ENCODE measurements at regions not wholly inside any gene's neighbourhood (a gene's known extent, or its start where the extent isn't known, plus 50 kb on each side); places are given as distances from the start of the nearest gene placed in this dataset.

DNA sequence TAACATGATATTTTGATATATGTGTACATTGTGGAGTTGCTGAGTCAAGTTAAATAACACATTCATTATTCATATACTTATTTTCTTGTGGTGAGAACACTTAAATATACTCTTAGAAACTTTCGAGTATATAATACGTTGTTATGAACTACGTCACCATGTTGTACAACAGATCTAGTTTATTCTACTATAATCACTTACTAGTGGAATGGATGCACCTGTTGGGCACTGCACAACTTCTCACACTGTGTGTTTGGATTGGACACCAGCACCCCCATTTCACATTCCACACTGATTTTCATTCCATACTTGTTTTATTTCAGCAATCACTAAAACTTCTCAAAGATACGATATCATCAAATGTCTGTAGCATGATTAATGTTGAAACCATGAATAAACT lies 407.3 kb downstream of the RPS24 start:
- no peak for TF ChIP-seq FOXM1 (IDR thresholded peaks at IDR 0.05; ENCODE audit: borderline replicate concordance, low read depth)

DNA sequence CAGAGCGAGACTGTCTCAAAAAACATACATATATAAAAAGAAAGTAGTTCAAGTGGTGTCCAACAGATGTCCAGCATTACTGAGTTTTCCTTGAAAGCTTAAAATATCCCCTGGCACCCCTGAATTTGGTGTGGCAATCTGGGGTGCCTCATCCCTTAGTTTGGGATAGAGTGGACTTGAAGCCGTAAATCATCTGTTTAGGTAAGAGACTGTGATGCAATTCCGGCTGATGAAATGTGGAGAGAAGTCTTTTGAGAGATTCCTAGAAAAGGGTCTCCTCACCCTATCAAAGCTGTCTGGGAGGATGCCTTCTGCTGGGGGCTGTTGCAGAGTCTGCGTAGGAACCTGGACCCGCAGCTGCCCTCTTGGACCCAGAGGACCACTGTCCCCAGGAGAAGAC lies 408.0 kb downstream of the RPS24 start:
- TF ChIP-seq YY1 (IDR thresholded peaks at IDR 0.05; ENCODE audit: low read depth) = no peak
- peak; percentile 33; the same call in 1 of the 2 replicates for TF ChIP-seq CEBPB (IDR thresholded peaks at IDR 0.05)

DNA sequence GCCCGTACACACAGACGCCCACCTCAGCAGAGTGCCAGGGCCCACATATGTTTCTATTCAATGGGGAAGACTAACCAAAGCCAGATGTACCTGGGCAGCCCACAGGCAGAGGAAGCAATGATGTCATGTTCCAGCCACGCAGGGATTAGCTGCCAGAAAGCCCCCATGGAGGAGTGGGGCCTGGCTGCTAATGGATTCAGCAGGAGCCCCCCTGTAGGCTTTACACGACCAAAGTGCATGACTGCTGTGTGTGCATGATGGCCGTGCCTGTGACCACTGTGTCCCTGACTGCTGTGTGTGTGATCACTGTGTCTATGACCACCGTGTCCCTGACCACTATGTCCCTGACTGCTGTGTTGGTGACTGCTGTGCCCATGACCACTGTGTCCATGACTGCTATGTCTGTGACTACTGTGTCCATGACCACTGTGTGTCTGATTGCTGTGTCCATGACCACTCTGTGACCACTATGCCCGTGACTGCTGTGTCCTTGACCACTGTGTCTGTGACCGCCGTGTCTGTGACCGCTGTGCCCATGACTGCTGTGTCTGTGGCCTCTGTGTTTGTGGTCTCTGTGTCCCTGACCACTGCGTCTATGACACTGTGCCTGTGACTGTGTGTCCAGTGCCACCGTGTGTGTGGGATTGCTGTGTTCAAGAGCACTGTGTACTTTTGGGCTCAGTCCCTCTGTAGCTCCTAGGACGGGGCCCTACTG lies 409.3 kb downstream of the RPS24 start:
- TF ChIP-seq TAF1 (IDR thresholded peaks at IDR 0.05; ENCODE audit: low read depth) (no peak), CREB1 (IDR thresholded peaks at IDR 0.05; ENCODE audit: low read depth) (no peak)

DNA sequence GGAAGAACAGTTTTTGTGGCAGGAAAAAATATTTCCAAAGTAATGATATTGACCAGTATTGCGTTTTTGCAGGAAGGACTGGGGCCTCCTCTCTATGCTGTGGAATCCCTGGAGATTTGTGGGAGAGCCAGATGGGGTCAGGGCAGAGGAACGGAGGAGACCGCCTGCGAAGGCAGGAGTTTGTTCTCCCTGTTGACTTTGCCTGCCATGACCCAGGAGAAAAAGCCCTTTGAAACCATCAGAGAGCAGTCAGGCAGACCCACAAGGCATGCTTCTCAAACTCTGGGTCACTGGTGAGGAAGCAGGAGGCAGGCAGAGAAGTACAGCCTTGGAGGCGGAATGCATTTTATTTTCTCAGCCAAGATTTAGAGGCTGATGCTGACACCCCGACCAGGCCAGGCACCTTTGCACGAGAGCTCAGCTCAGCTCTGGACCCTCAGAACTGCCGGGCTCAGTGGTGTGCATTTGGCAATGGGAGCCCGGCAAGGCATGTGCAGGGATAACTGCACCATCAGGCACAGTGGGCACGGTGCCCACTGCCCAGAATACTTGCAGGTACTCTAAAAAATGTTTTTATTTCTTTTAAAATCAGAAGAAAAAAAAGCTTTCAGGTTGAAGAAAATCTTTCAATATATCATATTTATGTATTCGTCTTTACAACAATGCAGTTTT lies 410.4 kb downstream of the RPS24 start:
- no peak for TF ChIP-seq TAF1 (IDR thresholded peaks at IDR 0.05; ENCODE audit: low read depth)
- TF ChIP-seq, protein P1, sequence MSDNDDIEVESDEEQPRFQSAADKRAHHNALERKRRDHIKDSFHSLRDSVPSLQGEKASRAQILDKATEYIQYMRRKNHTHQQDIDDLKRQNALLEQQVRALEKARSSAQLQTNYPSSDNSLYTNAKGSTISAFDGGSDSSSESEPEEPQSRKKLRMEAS (IDR thresholded peaks at IDR 0.05) = no peak
- TF ChIP-seq RAD21 (IDR thresholded peaks at IDR 0.05; ENCODE audit: low read depth) = no peak
- no peak for TF ChIP-seq YY1 (IDR thresholded peaks at IDR 0.05; ENCODE audit: low read depth)
- TF ChIP-seq EGR1 (IDR thresholded peaks at IDR 0.05) = no peak
- no peak for TF ChIP-seq TCF12 (IDR thresholded peaks at IDR 0.05; ENCODE audit: low read depth)
- TF ChIP-seq CEBPB (IDR thresholded peaks at IDR 0.05) = no peak
- TF ChIP-seq TEAD4 (IDR thresholded peaks at IDR 0.05) = no peak
- TF ChIP-seq NFIC (IDR thresholded peaks at IDR 0.05) = no peak
- TF ChIP-seq, protein P2, sequence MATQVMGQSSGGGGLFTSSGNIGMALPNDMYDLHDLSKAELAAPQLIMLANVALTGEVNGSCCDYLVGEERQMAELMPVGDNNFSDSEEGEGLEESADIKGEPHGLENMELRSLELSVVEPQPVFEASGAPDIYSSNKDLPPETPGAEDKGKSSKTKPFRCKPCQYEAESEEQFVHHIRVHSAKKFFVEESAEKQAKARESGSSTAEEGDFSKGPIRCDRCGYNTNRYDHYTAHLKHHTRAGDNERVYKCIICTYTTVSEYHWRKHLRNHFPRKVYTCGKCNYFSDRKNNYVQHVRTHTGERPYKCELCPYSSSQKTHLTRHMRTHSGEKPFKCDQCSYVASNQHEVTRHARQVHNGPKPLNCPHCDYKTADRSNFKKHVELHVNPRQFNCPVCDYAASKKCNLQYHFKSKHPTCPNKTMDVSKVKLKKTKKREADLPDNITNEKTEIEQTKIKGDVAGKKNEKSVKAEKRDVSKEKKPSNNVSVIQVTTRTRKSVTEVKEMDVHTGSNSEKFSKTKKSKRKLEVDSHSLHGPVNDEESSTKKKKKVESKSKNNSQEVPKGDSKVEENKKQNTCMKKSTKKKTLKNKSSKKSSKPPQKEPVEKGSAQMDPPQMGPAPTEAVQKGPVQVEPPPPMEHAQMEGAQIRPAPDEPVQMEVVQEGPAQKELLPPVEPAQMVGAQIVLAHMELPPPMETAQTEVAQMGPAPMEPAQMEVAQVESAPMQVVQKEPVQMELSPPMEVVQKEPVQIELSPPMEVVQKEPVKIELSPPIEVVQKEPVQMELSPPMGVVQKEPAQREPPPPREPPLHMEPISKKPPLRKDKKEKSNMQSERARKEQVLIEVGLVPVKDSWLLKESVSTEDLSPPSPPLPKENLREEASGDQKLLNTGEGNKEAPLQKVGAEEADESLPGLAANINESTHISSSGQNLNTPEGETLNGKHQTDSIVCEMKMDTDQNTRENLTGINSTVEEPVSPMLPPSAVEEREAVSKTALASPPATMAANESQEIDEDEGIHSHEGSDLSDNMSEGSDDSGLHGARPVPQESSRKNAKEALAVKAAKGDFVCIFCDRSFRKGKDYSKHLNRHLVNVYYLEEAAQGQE (IDR thresholded peaks at IDR 0.05; ENCODE audit: low read depth) = no peak
- no peak for TF ChIP-seq CREB1 (IDR thresholded peaks at IDR 0.05; ENCODE audit: low read depth)
- TF ChIP-seq, protein P3, sequence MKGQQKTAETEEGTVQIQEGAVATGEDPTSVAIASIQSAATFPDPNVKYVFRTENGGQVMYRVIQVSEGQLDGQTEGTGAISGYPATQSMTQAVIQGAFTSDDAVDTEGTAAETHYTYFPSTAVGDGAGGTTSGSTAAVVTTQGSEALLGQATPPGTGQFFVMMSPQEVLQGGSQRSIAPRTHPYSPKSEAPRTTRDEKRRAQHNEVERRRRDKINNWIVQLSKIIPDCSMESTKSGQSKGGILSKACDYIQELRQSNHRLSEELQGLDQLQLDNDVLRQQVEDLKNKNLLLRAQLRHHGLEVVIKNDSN (IDR thresholded peaks at IDR 0.05) = no peak
- TF ChIP-seq FOXM1 (IDR thresholded peaks at IDR 0.05; ENCODE audit: borderline replicate concordance, low read depth) = no peak
- no peak for TF ChIP-seq EP300 (IDR thresholded peaks at IDR 0.05; ENCODE audit: borderline replicate concordance)

DNA sequence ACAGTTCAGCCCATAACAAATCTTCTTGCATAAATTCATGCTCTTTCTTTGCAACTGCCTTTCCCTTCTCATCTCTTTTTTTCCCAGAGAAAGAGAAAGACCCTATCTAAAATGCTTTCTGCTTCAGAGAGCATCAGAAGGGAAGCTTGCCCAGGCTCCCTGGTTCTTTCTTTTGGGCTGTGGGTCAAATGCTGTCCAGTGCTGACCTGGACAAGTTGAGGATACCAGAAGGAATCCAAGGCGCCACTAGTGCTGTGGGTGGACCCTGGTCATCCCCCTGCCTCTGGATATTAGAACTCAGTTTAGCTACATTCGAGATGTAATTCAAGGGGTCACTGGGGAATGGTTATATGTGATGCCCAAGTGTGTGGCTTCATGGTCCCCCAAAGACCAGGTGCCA lies 411.6 kb downstream of the RPS24 start:
- no peak for TF ChIP-seq FOXM1 (IDR thresholded peaks at IDR 0.05; ENCODE audit: borderline replicate concordance, low read depth)
- TF ChIP-seq NFIC (IDR thresholded peaks at IDR 0.05) = no peak
- no peak for TF ChIP-seq EP300 (IDR thresholded peaks at IDR 0.05; ENCODE audit: borderline replicate concordance)
- TF ChIP-seq, protein P2 (IDR thresholded peaks at IDR 0.05; ENCODE audit: low read depth) = peak; percentile 58; the same call in 1 of the 2 replicates
- no peak for TF ChIP-seq ZBTB7A (IDR thresholded peaks at IDR 0.05; ENCODE audit: low read depth)
- TF ChIP-seq RAD21 (IDR thresholded peaks at IDR 0.05; ENCODE audit: low read depth) = no peak
- TF ChIP-seq CREB1 (IDR thresholded peaks at IDR 0.05; ENCODE audit: low read depth) = no peak

DNA sequence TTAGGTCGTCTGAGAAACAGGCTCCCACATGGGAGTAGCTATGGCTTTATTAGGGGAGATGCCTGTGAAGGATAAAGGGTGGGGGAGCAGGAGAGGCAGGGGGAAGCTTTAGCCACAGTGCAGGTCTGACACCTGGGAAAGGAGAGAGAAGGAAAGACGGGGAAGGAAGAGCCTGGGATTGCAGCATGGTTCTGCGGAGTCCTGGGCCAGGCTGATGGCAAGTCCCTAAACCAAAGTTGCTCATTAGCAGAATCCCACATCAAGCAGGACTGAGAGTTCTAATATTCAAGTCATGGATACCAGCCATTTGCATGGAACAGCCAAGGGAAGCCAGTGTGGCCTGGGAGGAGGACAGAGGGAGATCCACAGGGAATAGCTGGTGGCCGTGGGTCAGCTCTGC lies 414.8 kb downstream of the RPS24 start:
- TF ChIP-seq ZBTB7A (IDR thresholded peaks at IDR 0.05; ENCODE audit: low read depth) = no peak
- TF ChIP-seq EGR1 (IDR thresholded peaks at IDR 0.05) = no peak

DNA sequence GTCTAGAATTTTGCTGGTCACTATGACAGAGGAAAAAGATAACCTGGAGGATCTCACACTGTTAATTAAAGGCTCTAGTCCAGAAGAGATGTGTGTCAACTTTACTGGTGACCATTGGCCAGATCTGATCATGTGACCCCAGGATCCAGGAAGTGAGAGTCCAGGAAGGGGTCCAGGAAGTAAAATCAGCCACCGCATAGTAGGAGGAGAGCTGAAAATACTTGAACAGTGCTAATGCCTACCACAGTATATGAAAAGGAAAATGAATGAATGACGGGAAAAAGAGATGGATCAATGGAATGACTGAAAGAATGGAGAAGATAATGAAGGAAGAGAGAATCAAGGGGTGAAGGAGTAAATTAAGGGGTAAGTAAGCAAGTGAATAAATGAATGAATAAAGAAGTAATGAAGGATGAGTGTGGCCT lies 415.3 kb downstream of the RPS24 start:
- no peak for TF ChIP-seq RAD21 (IDR thresholded peaks at IDR 0.05; ENCODE audit: low read depth)
- TF ChIP-seq, protein P3 (IDR thresholded peaks at IDR 0.05) = peak; percentile 80

Measured in Ishikawa (cell line).